ENCODE measurements at regions not wholly inside any gene's neighbourhood (a gene's known extent, or its start where the extent isn't known, plus 50 kb on each side); places are given as distances from the start of the nearest gene placed in this dataset.
A peak's percentile ranks its signal among the peaks of the same experiment; 100 is the strongest.

GRCh38 chr3:57009802-57010201 is 50.7 kb upstream of the SPATA12 start:
- DNase-seq (ENCODE audit: low read depth in 2 of 2): no peak

GRCh38 chr3:57009367-57009766 is 51.1 kb upstream of the SPATA12 start:
- no peak for DNase-seq (ENCODE audit: low read depth in 2 of 2)

- DNase-seq (ENCODE audit: low read depth in 2 of 2): peak; percentile 82 to 86
These were observed 52.7 kb upstream of the SPATA12 start for GRCh38 chr3:57007521-57008460.

- no peak for DNase-seq (ENCODE audit: low read depth in 2 of 2)
These were observed 53.5 kb upstream of the SPATA12 start for GRCh38 chr3:57006949-57007419.

GRCh38 chr3:57006179-57006657 is 54.2 kb upstream of the SPATA12 start:
- no peak for DNase-seq (ENCODE audit: low read depth in 2 of 2)

GRCh38 chr3:57004229-57004628 is 56.2 kb upstream of the SPATA12 start:
- no peak for DNase-seq (ENCODE audit: low read depth in 2 of 2)

GRCh38 chr3:57003676-57004075 is 56.8 kb upstream of the SPATA12 start:
- DNase-seq (ENCODE audit: low read depth in 2 of 2): no peak

GRCh38 chr3:57001356-57001755 is 59.1 kb upstream of the SPATA12 start:
- no peak for DNase-seq (ENCODE audit: low read depth in 2 of 2)

- DNase-seq (ENCODE audit: low read depth in 2 of 2): no peak
These were observed 60.5 kb upstream of the SPATA12 start for GRCh38 chr3:57000012-57000411.

- no peak for DNase-seq (ENCODE audit: low read depth in 2 of 2)
These were observed 60.9 kb upstream of the SPATA12 start for GRCh38 chr3:56999547-56999946.

- no peak for DNase-seq (ENCODE audit: low read depth in 2 of 2)
These were observed 62.4 kb upstream of the SPATA12 start for GRCh38 chr3:56998076-56998529.

GRCh38 chr3:56997675-56998074 is 62.8 kb upstream of the SPATA12 start:
- peak in 1 of 2 experiments; percentile 48 for DNase-seq (ENCODE audit: low read depth in 2 of 2)

GRCh38 chr3:56997041-56997440 is 63.4 kb upstream of the SPATA12 start:
- DNase-seq (ENCODE audit: low read depth in 2 of 2): no peak

- DNase-seq (ENCODE audit: low read depth in 2 of 2): no peak
These were observed 66.1 kb upstream of the SPATA12 start for GRCh38 chr3:56994391-56994790.

- DNase-seq (ENCODE audit: low read depth in 2 of 2): no peak
These were observed 69.8 kb upstream of the SPATA12 start for GRCh38 chr3:56990641-56991015.

- DNase-seq (ENCODE audit: low read depth in 2 of 2): no peak
These were observed 70.4 kb upstream of the SPATA12 start for GRCh38 chr3:56989977-56990640.

- no peak for DNase-seq (ENCODE audit: low read depth in 2 of 2)
These were observed 71.1 kb upstream of the SPATA12 start for GRCh38 chr3:56989169-56989976.

GRCh38 chr3:56988458-56989168 is 71.9 kb upstream of the SPATA12 start:
- DNase-seq (ENCODE audit: low read depth in 2 of 2): peak in 1 of 2 experiments; percentile 49

- DNase-seq (ENCODE audit: low read depth in 2 of 2): no peak
These were observed 73.1 kb upstream of the SPATA12 start for GRCh38 chr3:56987238-56987895.

GRCh38 chr3:56986347-56986746 is 74.1 kb upstream of the SPATA12 start:
- no peak for DNase-seq (ENCODE audit: low read depth in 2 of 2)

- DNase-seq (ENCODE audit: low read depth in 2 of 2): peak in 1 of 2 experiments; percentile 76
These were observed 74.6 kb upstream of the SPATA12 start for GRCh38 chr3:56985878-56986277.
